22Rv1 (cell line): ENCODE measurements at regions not wholly inside any gene's neighbourhood (a gene's known extent, or its start where the extent isn't known, plus 50 kb on each side); places are given as distances from the start of the nearest gene placed in this dataset.
"Not testable (repeated sequence)": the region's sequence is repeated elsewhere in the genome, so short reads cannot be mapped to it uniquely, and the experiment has no call there.

ENCODE experiments used
- H3K27ac ChIP-seq: fragments of 450-650 bp; 2 replicates; pipeline ENCODE4 v1.5.1; 2017
- ZFX ChIP-seq: fragments of 450-650 bp; IDR thresholded peaks from 2 replicates; pipeline ENCODE4 v1.6.1; 2017; ENCODE audit warnings: antibody characterized with exemption, borderline replicate concordance
- TF ChIP-seq, protein P1 (sequence below): fragments of 450-650 bp; IDR thresholded peaks from 2 replicates; pipeline ENCODE4 v1.5.1; 2017; ENCODE audit warnings: mild to moderate bottlenecking

GRCh38 chr2:167748536-167748935 is 498.9 kb downstream of the STK39 start:
- TF ChIP-seq, protein P1, sequence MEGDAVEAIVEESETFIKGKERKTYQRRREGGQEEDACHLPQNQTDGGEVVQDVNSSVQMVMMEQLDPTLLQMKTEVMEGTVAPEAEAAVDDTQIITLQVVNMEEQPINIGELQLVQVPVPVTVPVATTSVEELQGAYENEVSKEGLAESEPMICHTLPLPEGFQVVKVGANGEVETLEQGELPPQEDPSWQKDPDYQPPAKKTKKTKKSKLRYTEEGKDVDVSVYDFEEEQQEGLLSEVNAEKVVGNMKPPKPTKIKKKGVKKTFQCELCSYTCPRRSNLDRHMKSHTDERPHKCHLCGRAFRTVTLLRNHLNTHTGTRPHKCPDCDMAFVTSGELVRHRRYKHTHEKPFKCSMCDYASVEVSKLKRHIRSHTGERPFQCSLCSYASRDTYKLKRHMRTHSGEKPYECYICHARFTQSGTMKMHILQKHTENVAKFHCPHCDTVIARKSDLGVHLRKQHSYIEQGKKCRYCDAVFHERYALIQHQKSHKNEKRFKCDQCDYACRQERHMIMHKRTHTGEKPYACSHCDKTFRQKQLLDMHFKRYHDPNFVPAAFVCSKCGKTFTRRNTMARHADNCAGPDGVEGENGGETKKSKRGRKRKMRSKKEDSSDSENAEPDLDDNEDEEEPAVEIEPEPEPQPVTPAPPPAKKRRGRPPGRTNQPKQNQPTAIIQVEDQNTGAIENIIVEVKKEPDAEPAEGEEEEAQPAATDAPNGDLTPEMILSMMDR: no peak
- TF ChIP-seq ZFX: no peak
- H3K27ac ChIP-seq: no peak overlapping the region

DNA sequence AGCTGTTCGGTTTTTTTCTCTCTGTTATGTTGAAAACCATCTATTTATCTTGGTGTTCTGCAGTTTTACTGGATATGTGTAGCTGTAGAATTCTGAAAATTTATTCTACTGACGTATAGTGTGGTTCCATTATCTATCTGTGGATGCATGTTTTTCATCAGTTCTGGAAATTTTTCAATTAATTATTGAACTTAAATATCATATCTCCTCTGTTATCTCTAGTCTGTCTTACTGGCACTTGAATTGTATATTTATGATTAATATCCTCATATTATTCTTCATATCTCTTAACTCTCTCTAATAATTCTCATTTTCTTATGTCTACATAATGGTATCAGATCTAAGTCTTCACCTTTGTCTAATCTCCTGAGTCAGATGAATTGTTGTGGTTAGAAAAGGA is 501.7 kb downstream of the STK39 start:
- H3K27ac ChIP-seq: no peak overlapping the region
- TF ChIP-seq, protein P1: no peak
- no peak for TF ChIP-seq ZFX

DNA sequence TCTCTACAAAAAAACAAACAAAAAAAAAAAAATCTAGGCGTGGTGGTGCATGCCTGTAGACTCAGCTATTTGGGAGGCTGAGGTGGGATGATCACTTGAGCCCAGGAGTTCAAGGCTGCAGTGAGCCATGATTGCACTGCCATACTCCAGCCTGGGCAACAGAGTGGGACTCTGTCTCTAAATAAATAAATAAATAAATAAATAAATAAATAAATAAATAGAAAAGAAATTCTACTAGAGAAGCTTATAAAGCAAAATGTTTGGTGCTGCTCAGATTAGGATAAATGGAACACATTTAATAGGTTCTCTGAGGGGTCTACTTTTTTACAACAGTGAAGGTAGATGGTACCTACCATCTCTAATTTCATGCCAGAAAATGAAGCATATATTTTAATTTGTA is 507.5 kb downstream of the STK39 start:
- H3K27ac ChIP-seq: not testable (repeated sequence)

DNA sequence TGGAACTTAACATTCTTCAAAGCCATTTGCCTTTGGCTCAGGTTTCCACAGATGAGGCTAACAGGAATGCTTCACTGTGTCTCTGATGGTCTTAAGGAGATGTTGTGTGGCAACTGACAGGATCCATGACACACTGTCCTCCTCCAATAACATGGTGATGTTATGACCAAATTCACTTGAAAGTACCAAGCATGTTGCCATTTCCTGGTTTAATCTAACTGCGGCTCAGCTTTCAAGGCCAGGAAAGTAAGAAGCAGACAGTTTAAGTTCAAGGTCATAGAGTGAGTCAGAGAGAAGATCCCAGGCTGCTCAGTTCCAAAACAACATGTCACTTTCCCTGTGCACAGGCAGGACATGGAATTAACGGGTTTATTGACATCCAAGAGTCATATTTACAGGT is 513.6 kb downstream of the STK39 start:
- H3K27ac ChIP-seq: no peak overlapping the region
- TF ChIP-seq, protein P1: no peak
- no peak for TF ChIP-seq ZFX

DNA sequence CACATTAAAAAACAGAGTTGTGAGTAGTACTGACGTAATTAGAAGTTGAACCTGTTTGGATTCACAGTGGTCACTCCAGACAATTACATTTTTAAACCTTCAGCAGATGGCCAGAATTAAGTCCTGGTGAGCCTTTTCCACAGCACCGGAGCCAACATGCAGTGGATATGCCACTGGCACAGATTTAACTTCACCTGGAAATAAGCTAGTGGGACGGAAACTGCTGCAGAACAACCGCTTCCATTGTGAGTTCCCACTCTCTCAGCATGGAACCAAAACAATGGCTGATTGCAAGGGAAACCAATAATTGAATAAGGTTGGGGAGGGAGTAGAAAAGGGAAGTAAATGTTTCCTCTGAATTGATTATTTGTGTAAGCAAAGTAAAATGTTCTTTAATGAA is 515.1 kb downstream of the STK39 start:
- TF ChIP-seq, protein P1: no peak
- TF ChIP-seq ZFX: no peak
- no peak overlapping the region for H3K27ac ChIP-seq

- H3K27ac ChIP-seq: no peak overlapping the region
- TF ChIP-seq ZFX: no peak
Observed at GRCh38 chr2:167729911-167730310, 517.5 kb downstream of the STK39 start.

GRCh38 chr2:167726788-167727187 is 520.6 kb downstream of the STK39 start:
- H3K27ac ChIP-seq: no peak overlapping the region
- no peak for TF ChIP-seq ZFX
- TF ChIP-seq, protein P1: no peak

- TF ChIP-seq, protein P1: no peak
- no peak for TF ChIP-seq ZFX
- H3K27ac ChIP-seq: no peak overlapping the region
Observed at GRCh38 chr2:167721593-167721992, 525.8 kb downstream of the STK39 start.

DNA sequence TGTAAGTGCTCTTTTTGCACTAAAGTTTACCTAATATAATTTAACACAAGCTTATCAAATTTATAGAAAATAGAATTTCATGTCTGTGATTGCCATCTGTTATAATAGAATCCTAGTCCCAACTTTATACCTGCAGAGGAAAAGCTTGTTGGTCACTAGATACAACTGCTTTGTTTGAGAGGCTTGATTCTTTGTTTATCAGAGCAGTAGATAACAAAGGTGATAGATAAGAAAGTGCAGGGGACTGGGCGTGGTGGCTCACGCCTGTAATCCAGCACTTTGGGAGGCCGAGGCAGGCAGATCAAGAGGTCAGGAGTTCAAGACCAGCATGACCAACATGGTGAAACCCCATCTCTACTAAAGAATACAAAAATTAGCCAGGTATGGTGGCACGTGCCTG is 528.0 kb downstream of the STK39 start:
- no peak overlapping the region for H3K27ac ChIP-seq
- TF ChIP-seq, protein P1: no peak
- no peak for TF ChIP-seq ZFX
